Stimulated activated memory B cell treated with anti-CD40 and anti-IgM and Interleukin-4, amounts not matched to agents 10 μg/mL and 1 μg/mL and 100 μg/mL, for 72 hours (primary cell): ENCODE measurements at regions not wholly inside any gene's neighbourhood (a gene's known extent, or its start where the extent isn't known, plus 50 kb on each side); places are given as distances from the start of the nearest gene placed in this dataset.

Experiments
- ATAC-seq: fragments of 150-1000 bp; cut with Tn5 transposase; 2 replicates; pipeline ENCODE4 v1.10.0; 2021
- H3K27ac Mint-ChIP-seq: one replicate; pipeline ENCODE4 v1.8.0; 2022; ENCODE audit warnings: mild to moderate bottlenecking, mixed read lengths
- H3K27me3 Mint-ChIP-seq: one replicate; pipeline ENCODE4 v1.8.0; 2022; ENCODE audit warnings: mixed read lengths
- H3K36me3 Mint-ChIP-seq: one replicate; pipeline ENCODE4 v1.8.0; 2022; ENCODE audit warnings: mixed read lengths
- H3K4me1 Mint-ChIP-seq: one replicate; pipeline ENCODE4 v1.8.0; 2022; ENCODE audit warnings: mixed read lengths
- H3K4me3 Mint-ChIP-seq: one replicate; pipeline ENCODE4 v1.8.0; 2022; ENCODE audit warnings: mild to moderate bottlenecking, moderate library complexity, mixed read lengths
- H3K9me3 Mint-ChIP-seq: one replicate; pipeline ENCODE4 v1.8.0; 2022; ENCODE audit warnings: mixed read lengths

- no peak for ATAC-seq
- Mint-ChIP-seq H3K4me1 (no peaks in the 10 kb centered on the region), H3K4me3 (no peak overlapping the region), H3K27ac (no peak overlapping the region), H3K9me3 (no peaks in the 10 kb centered on the region), H3K27me3 (peaks cover 10% of the 10 kb centered on the region), H3K36me3 (no peaks in the 10 kb centered on the region)
Observed at GRCh38 chr1:57784356-57784755, 360.5 kb upstream of the DAB1 start.

DNA sequence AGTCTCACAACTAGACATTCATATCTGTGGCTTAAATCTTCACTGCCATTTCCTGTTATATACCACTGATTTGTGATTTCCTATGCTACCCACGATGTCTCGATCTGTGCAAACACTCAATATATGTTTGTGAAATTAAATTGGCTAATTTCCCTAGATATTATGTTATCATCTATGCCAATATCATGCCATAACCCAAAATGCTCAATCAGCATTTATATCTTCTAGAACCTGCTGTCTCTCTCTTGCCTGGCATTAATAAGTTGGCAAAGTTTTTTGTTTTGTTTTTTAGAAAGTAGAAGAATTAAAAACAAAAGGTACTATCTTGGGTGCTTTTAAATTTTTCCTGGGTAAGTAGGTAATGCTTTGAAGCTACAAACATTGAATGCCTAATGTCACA is 358.5 kb upstream of the DAB1 start:
- no peaks in the 10 kb centered on the region for H3K9me3 Mint-ChIP-seq
- no peaks in the 10 kb centered on the region for H3K36me3 Mint-ChIP-seq
- H3K4me1 Mint-ChIP-seq: no peaks in the 10 kb centered on the region
- H3K27me3 Mint-ChIP-seq: peaks cover 10% of the 10 kb centered on the region
- H3K4me3 Mint-ChIP-seq: no peak overlapping the region
- ATAC-seq: no peak
- no peak overlapping the region for H3K27ac Mint-ChIP-seq

- no peaks in the 10 kb centered on the region for H3K36me3 Mint-ChIP-seq
- H3K4me3 Mint-ChIP-seq: no peak overlapping the region
- ATAC-seq: no peak
- H3K27me3 Mint-ChIP-seq: no peaks in the 10 kb centered on the region
- H3K27ac Mint-ChIP-seq: no peak overlapping the region
- peaks cover 7% of the 10 kb centered on the region for H3K4me1 Mint-ChIP-seq
- no peaks in the 10 kb centered on the region for H3K9me3 Mint-ChIP-seq
Observed at GRCh38 chr1:57772580-57773195, 348.8 kb upstream of the DAB1 start.

- no peak overlapping the region for H3K27ac Mint-ChIP-seq
- peaks cover 7% of the 10 kb centered on the region for H3K4me1 Mint-ChIP-seq
- H3K36me3 Mint-ChIP-seq: no peaks in the 10 kb centered on the region
- H3K4me3 Mint-ChIP-seq: no peak overlapping the region
- H3K9me3 Mint-ChIP-seq: no peaks in the 10 kb centered on the region
- peaks cover 10% of the 10 kb centered on the region for H3K27me3 Mint-ChIP-seq
- no peak for ATAC-seq
Observed at GRCh38 chr1:57770772-57771171, 346.9 kb upstream of the DAB1 start.

- no peaks in the 10 kb centered on the region for H3K9me3 Mint-ChIP-seq
- H3K27me3 Mint-ChIP-seq: peaks cover 12% of the 10 kb centered on the region
- no peak overlapping the region for H3K27ac Mint-ChIP-seq
- ATAC-seq: no peak
- H3K4me3 Mint-ChIP-seq: no peak overlapping the region
- peaks cover 7% of the 10 kb centered on the region for H3K4me1 Mint-ChIP-seq
- H3K36me3 Mint-ChIP-seq: no peaks in the 10 kb centered on the region
Observed at GRCh38 chr1:57770236-57770635, 346.4 kb upstream of the DAB1 start.

DNA sequence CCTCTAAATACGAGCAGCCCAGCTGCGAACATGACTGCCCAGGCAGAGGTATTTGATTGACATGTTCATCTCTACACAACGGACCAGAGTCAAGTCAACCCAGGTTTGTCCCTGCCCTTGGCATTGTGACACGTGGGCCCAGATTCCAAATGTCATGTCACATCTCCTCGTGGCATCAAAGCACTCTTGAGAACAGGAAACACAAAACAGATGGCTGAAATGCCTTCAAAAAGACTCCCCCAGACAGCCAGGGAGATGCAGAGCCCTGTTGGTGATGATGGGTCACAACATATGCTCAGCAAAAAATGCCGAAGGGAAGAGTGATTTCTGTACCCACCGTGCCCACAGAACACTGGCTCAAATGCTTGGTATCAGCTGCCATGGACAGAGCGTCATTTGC is 337.8 kb upstream of the DAB1 start:
- peaks cover 13% of the 10 kb centered on the region for H3K27me3 Mint-ChIP-seq
- no peak for ATAC-seq

GRCh38 chr1:57752843-57753242 is 329.0 kb upstream of the DAB1 start:
- no peaks in the 10 kb centered on the region for H3K4me1 Mint-ChIP-seq
- no peak overlapping the region for H3K4me3 Mint-ChIP-seq
- no peak overlapping the region for H3K27ac Mint-ChIP-seq
- H3K9me3 Mint-ChIP-seq: no peaks in the 10 kb centered on the region
- H3K36me3 Mint-ChIP-seq: no peaks in the 10 kb centered on the region
- peaks cover 10% of the 10 kb centered on the region for H3K27me3 Mint-ChIP-seq
- ATAC-seq: no peak

More for the DNA sequence above, 337.8 kb upstream of the DAB1 start:
- Mint-ChIP-seq H3K4me1 (no peaks in the 10 kb centered on the region), H3K36me3 (no peaks in the 10 kb centered on the region), H3K4me3 (no peak overlapping the region), H3K27ac (no peak overlapping the region), H3K9me3 (no peaks in the 10 kb centered on the region)

DNA sequence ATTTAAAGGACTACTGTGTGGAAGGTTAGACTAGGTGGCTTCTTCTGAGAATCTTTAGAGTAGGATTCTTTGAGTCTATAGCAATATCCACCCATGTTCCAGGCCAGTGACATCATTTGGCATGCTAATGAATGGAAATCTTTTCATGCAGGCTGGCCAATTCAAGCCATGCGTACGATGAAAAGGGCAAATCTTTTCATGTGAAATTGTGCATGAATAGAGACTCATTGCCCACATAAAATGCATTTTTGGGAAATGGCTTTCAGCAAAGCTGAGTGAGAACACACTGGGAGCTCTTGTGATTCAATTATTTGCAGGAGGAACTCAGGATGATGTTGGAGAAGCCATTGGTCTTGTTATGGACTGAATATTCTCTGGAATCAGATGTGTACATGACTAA is 324.9 kb upstream of the DAB1 start:
- no peak overlapping the region for H3K4me3 Mint-ChIP-seq
- ATAC-seq: no peak
- peaks cover 2% of the 10 kb centered on the region for H3K9me3 Mint-ChIP-seq
- no peaks in the 10 kb centered on the region for H3K36me3 Mint-ChIP-seq
- peaks cover 9% of the 10 kb centered on the region for H3K27me3 Mint-ChIP-seq
- no peak overlapping the region for H3K27ac Mint-ChIP-seq
- no peaks in the 10 kb centered on the region for H3K4me1 Mint-ChIP-seq

DNA sequence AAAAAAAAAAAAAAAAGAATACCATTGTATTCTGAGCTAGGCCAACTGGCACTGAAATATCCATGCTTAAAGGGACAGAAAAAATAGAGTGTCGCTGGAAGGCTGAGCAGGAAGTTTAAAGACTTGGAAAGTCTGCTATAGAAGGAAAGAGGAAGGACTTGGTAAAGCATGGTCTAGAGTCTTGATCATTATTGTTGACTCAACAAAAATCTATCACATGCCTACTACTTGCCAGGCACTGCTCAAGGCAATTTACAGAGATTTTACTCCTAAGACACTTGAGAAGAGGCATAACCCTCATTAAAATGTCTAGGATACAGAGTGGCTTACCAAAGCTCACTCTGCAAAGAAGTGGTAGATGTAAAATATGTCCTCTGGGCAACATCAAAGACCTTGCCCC is 324.0 kb upstream of the DAB1 start:
- no peak for ATAC-seq
- Mint-ChIP-seq H3K27me3 (peaks cover 9% of the 10 kb centered on the region), H3K4me3 (no peak overlapping the region), H3K4me1 (no peaks in the 10 kb centered on the region), H3K36me3 (no peaks in the 10 kb centered on the region), H3K9me3 (peaks cover 2% of the 10 kb centered on the region), H3K27ac (no peak overlapping the region)

DNA sequence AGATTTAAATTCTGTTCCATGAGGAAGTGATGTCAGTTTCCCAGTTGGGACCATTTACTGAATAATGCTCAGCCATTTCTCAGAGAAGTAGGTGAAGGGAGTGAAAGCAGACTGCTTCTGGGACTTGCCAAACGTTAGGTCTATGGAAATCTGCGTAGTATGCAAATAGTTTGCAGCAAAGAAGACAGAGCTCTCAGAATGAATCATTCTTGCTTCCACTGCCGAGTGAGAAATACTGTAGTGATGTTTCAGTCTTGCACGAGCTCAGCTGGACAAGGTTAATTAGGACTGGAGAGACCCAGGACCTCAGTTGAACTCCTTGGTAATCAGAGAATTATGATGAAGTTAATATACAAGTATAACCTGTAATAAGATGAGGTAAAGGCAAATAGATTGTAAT is 317.7 kb upstream of the DAB1 start:
- peak; percentile 62 for ATAC-seq
- Mint-ChIP-seq H3K9me3 (no peaks in the 10 kb centered on the region), H3K36me3 (no peaks in the 10 kb centered on the region), H3K4me1 (no peaks in the 10 kb centered on the region), H3K4me3 (no peak overlapping the region), H3K27me3 (no peaks in the 10 kb centered on the region), H3K27ac (no peak overlapping the region)

GRCh38 chr1:57736940-57737339 is 313.1 kb upstream of the DAB1 start:
- Mint-ChIP-seq H3K27ac (no peak overlapping the region), H3K27me3 (no peaks in the 10 kb centered on the region), H3K4me3 (no peak overlapping the region), H3K4me1 (no peaks in the 10 kb centered on the region), H3K36me3 (no peaks in the 10 kb centered on the region), H3K9me3 (no peaks in the 10 kb centered on the region)
- no peak for ATAC-seq

- Mint-ChIP-seq H3K36me3 (no peaks in the 10 kb centered on the region), H3K4me1 (no peaks in the 10 kb centered on the region), H3K27me3 (no peaks in the 10 kb centered on the region), H3K27ac (no peak overlapping the region), H3K4me3 (no peak overlapping the region), H3K9me3 (no peaks in the 10 kb centered on the region)
- no peak for ATAC-seq
Observed at GRCh38 chr1:57729181-57729580, 305.3 kb upstream of the DAB1 start.

DNA sequence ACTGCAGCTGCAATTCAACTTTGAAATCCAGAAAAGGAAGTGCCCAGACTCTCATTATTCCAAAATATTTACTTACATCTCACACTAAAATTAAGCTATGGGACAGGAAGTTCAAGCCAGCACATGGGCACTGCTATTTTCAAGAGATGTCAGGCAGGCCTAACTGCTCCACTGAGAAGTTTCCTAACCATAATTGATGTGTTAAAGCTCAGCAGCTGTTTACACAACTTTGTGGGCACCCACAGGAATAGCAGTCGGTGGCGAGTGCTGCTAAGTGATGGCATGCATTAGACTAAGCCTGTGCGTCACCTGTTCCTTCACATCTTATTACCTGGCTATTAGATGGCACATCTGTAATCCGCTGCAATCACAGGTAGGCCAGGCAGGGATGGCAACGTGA is 303.3 kb upstream of the DAB1 start:
- no peaks in the 10 kb centered on the region for H3K4me1 Mint-ChIP-seq
- no peaks in the 10 kb centered on the region for H3K9me3 Mint-ChIP-seq
- no peak for ATAC-seq
- no peak overlapping the region for H3K27ac Mint-ChIP-seq
- no peaks in the 10 kb centered on the region for H3K36me3 Mint-ChIP-seq
- no peak overlapping the region for H3K4me3 Mint-ChIP-seq
- H3K27me3 Mint-ChIP-seq: no peaks in the 10 kb centered on the region

- Mint-ChIP-seq H3K9me3 (no peaks in the 10 kb centered on the region), H3K4me1 (no peaks in the 10 kb centered on the region), H3K27ac (no peak overlapping the region), H3K27me3 (no peaks in the 10 kb centered on the region), H3K4me3 (no peak overlapping the region), H3K36me3 (no peaks in the 10 kb centered on the region)
- no peak for ATAC-seq
Observed at GRCh38 chr1:57725318-57725717, 301.5 kb upstream of the DAB1 start.

DNA sequence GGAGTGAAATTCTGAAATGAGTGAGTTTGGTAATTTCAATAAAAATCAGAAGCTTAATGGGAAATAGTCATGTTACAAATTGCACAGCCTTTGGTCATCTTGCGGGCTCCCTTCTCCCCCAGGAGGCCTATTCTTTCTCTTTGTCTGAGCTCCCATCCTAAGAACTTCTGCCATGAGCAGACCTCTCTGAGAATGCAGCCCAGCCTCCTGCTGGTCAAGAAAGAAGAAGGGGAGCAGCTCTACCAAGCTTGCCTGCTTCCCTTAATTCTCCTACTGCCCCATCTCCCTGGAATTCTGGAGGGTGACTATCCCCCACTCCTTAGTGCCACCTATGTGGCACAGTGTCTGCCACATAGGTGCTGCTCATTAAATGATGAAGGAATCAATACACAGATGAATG is 300.7 kb upstream of the DAB1 start:
- no peak overlapping the region for H3K4me3 Mint-ChIP-seq
- ATAC-seq: no peak
- H3K27me3 Mint-ChIP-seq: no peaks in the 10 kb centered on the region
- no peaks in the 10 kb centered on the region for H3K36me3 Mint-ChIP-seq
- no peak overlapping the region for H3K27ac Mint-ChIP-seq
- H3K4me1 Mint-ChIP-seq: peaks cover 1% of the 10 kb centered on the region
- no peaks in the 10 kb centered on the region for H3K9me3 Mint-ChIP-seq

DNA sequence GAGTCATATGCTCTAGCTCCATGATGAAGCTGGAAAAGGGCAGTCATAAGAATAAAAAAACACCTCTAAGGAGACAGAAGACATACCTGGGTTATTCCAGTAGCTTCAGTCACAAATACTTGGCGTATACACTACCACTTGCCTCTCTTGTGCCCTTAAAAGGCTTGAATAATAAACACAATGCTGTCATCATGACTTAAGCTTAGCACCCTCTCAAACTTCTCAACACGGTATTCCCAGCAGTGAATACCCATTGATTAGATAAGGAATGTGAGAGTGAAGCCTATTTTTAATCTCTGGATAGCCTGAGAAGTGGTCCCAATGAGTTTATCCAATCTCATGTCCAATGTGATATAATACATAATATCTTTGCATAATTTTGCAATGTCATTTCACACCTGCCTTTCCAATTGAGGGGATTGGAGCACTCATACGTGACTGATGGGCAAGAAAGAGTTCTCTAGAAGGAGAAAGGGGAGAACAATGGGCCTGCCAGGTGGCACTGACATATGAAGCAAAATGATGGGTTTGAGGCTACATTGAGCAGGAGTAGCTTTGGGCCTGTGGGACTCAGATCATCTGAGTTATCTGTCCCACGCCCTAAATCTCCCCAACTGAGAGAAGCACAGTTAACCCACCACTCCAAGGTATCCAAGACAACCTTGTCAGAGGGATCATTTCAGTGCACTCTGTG is 298.6 kb upstream of the DAB1 start:
- Mint-ChIP-seq H3K27ac (no peak overlapping the region), H3K4me1 (peaks cover 4% of the 10 kb centered on the region), H3K4me3 (no peak overlapping the region), H3K27me3 (no peaks in the 10 kb centered on the region), H3K36me3 (no peaks in the 10 kb centered on the region), H3K9me3 (no peaks in the 10 kb centered on the region)
- ATAC-seq: no peak
